Astrocyte (in vitro differentiated cells and primary cell): ENCODE measurements at regions not wholly inside any gene's neighbourhood (a gene's known extent, or its start where the extent isn't known, plus 50 kb on each side); places are given as distances from the start of the nearest gene placed in this dataset.

Experiments
- DNase-seq: peaks from one replicate; pipeline ENCODE4 v3.0.0-alpha.2; 2010; ENCODE audit warnings: low read depth
- FAIRE-seq: peaks from 2 replicates; lab custom pipeline; 2011; peaks lifted over from hg19 to GRCh38; lab: Jason Lieb, UNC
- H2AFZ ChIP-seq: 2 replicates; pipeline ENCODE4 v1.6.0; 2012; ENCODE audit warnings: low read depth, low read length, inconsistent platforms
- H3K27ac ChIP-seq: 2 replicates; pipeline ENCODE4 v1.5.1; 2011; ENCODE audit warnings: low read depth, low read length, inconsistent platforms
- H3K27me3 ChIP-seq: 2 replicates; pipeline ENCODE4 v1.6.0; 2011; ENCODE audit warnings: low read length, inconsistent platforms; ENCODE audit not compliant: insufficient read depth
- H3K36me3 ChIP-seq: 2 replicates; pipeline ENCODE4 v1.5.1; 2011; ENCODE audit warnings: low read length, inconsistent platforms; ENCODE audit not compliant: insufficient read depth
- H3K4me1 ChIP-seq: 2 replicates; pipeline ENCODE4 v1.5.1; 2011; ENCODE audit warnings: low read length, inconsistent platforms; ENCODE audit not compliant: insufficient read depth
- H3K4me2 ChIP-seq: 2 replicates; pipeline ENCODE4 v1.6.0; 2012; ENCODE audit warnings: low read length, inconsistent platforms
- H3K4me3 ChIP-seq: 2 replicates; pipeline ENCODE4 v1.5.1; 2011; ENCODE audit warnings: low read depth, mild to moderate bottlenecking, low read length, inconsistent platforms; ENCODE audit not compliant: insufficient read depth
- H3K79me2 ChIP-seq: 2 replicates; pipeline ENCODE4 v1.6.0; 2012; ENCODE audit warnings: mild to moderate bottlenecking, low read length, inconsistent platforms; ENCODE audit not compliant: insufficient read depth
- H3K9ac ChIP-seq: 2 replicates; pipeline ENCODE4 v1.6.0; 2012; ENCODE audit warnings: mild to moderate bottlenecking, low read length, inconsistent platforms
- H3K9me3 ChIP-seq: 2 replicates; pipeline ENCODE4 v1.5.1; 2012; ENCODE audit warnings: low read depth, mild to moderate bottlenecking, low read length, inconsistent platforms; ENCODE audit not compliant: insufficient read depth
- H4K20me1 ChIP-seq: 2 replicates; pipeline ENCODE4 v1.6.0; 2012; ENCODE audit warnings: low read length, inconsistent platforms; ENCODE audit not compliant: insufficient read depth
- H3K27ac Mint-ChIP-seq: one replicate; pipeline ENCODE4 v1.8.0; 2021; ENCODE audit warnings: mild to moderate bottlenecking, mixed read lengths; ENCODE audit not compliant: unreplicated experiment
- H3K27me3 Mint-ChIP-seq: one replicate; pipeline ENCODE4 v1.8.0; 2021; ENCODE audit warnings: low read depth, mixed read lengths; ENCODE audit not compliant: unreplicated experiment
- H3K36me3 Mint-ChIP-seq: one replicate; pipeline ENCODE4 v1.8.0; 2021; ENCODE audit warnings: low read depth, mixed read lengths; ENCODE audit not compliant: unreplicated experiment
- H3K4me1 Mint-ChIP-seq: one replicate; pipeline ENCODE4 v1.8.0; 2021; ENCODE audit warnings: low read depth, mixed read lengths; ENCODE audit not compliant: unreplicated experiment
- H3K4me3 Mint-ChIP-seq: one replicate; pipeline ENCODE4 v1.8.0; 2021; ENCODE audit warnings: mild to moderate bottlenecking, moderate library complexity, mixed read lengths; ENCODE audit not compliant: unreplicated experiment
- H3K9me3 Mint-ChIP-seq: one replicate; pipeline ENCODE4 v1.8.0; 2021; ENCODE audit warnings: mild to moderate bottlenecking, mixed read lengths; ENCODE audit not compliant: unreplicated experiment
- EZH2 ChIP-seq: IDR thresholded peaks from 2 replicates; pipeline ENCODE4 v1.6.1; 2012; ENCODE audit warnings: mild to moderate bottlenecking, low read length, inconsistent platforms; ENCODE audit not compliant: insufficient read depth
- TF ChIP-seq, protein P1 (sequence below): IDR thresholded peaks from 2 replicates; pipeline ENCODE4 v1.5.1; 2011; ENCODE audit warnings: low read depth, mild to moderate bottlenecking, inconsistent platforms, low read length, moderate library complexity; ENCODE audit not compliant: insufficient read depth

DNA sequence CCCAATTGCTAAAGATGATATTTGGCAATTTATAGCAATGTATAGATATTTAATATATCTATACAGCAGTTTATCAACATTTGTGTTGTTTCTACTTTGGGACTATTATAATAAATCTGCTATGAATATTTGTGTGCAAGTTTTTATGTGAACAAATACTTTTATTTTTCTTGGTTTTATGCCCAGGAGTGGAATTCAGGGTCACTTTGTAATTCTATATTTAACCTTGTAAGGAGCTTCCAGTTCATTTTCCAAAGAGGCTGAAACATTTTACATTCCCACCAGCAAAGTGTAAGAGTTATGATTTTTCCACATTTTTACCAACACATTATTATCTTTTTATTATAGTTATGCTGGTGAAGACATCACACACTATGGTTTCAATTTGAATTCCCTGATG, 801.3 kb downstream of the PCDH18 start:
- Mint-ChIP-seq H3K27me3 (no peaks in the 10 kb centered on the region), H3K4me1 (peaks cover 7% of the 10 kb centered on the region), H3K36me3 (no peaks in the 10 kb centered on the region), H3K4me3 (no peak overlapping the region), H3K9me3 (no peaks in the 10 kb centered on the region), H3K27ac (no peak overlapping the region)
- Histone ChIP-seq H4K20me1 (no peaks in the 10 kb centered on the region), H3K4me2 (no peak overlapping the region), H3K27ac (no peak overlapping the region), H2AFZ (no peak overlapping the region), H3K79me2 (no peaks in the 10 kb centered on the region), H3K9me3 (no peaks in the 10 kb centered on the region), H3K4me3 (no peak overlapping the region), H3K4me1 (no peaks in the 10 kb centered on the region), H3K27me3 (no peaks in the 10 kb centered on the region), H3K9ac (no peak overlapping the region), H3K36me3 (no peaks in the 10 kb centered on the region)
- no peak for TF ChIP-seq EZH2
- TF ChIP-seq, protein P1, sequence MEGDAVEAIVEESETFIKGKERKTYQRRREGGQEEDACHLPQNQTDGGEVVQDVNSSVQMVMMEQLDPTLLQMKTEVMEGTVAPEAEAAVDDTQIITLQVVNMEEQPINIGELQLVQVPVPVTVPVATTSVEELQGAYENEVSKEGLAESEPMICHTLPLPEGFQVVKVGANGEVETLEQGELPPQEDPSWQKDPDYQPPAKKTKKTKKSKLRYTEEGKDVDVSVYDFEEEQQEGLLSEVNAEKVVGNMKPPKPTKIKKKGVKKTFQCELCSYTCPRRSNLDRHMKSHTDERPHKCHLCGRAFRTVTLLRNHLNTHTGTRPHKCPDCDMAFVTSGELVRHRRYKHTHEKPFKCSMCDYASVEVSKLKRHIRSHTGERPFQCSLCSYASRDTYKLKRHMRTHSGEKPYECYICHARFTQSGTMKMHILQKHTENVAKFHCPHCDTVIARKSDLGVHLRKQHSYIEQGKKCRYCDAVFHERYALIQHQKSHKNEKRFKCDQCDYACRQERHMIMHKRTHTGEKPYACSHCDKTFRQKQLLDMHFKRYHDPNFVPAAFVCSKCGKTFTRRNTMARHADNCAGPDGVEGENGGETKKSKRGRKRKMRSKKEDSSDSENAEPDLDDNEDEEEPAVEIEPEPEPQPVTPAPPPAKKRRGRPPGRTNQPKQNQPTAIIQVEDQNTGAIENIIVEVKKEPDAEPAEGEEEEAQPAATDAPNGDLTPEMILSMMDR: no peak
- no peak for DNase-seq
- no peak for FAIRE-seq

- no peak overlapping the region for H2AFZ ChIP-seq
- no peak overlapping the region for H3K4me2 ChIP-seq
- H3K9me3 ChIP-seq: no peaks in the 10 kb centered on the region
- TF ChIP-seq, protein P1: no peak
- no peak for TF ChIP-seq EZH2
- no peaks in the 10 kb centered on the region for H3K27me3 Mint-ChIP-seq
- no peak overlapping the region for H3K27ac Mint-ChIP-seq
- no peaks in the 10 kb centered on the region for H3K4me1 Mint-ChIP-seq
- no peak for FAIRE-seq
- H4K20me1 ChIP-seq: no peaks in the 10 kb centered on the region
- H3K9me3 Mint-ChIP-seq: no peaks in the 10 kb centered on the region
- H3K27me3 ChIP-seq: no peaks in the 10 kb centered on the region
- no peak overlapping the region for H3K4me3 ChIP-seq
- DNase-seq: peak; percentile 26
- H3K36me3 ChIP-seq: no peaks in the 10 kb centered on the region
- H3K27ac ChIP-seq: no peak overlapping the region
- H3K79me2 ChIP-seq: no peaks in the 10 kb centered on the region
- H3K4me3 Mint-ChIP-seq: no peak overlapping the region
- no peak overlapping the region for H3K9ac ChIP-seq
- no peaks in the 10 kb centered on the region for H3K4me1 ChIP-seq
- H3K36me3 Mint-ChIP-seq: no peaks in the 10 kb centered on the region
These were observed 806.8 kb downstream of the PCDH18 start for GRCh38 chr4:136725286-136726081.

GRCh38 chr4:136713140-136713539, 819.2 kb downstream of the PCDH18 start:
- no peak overlapping the region for H2AFZ ChIP-seq
- FAIRE-seq (no peak), DNase-seq (no peak)
- H3K4me1 Mint-ChIP-seq: peaks cover 1% of the 10 kb centered on the region
- TF ChIP-seq, protein P1: no peak
- no peak for TF ChIP-seq EZH2
- peak overlapping the region; percentile 57 for H3K4me2 ChIP-seq
- no peaks in the 10 kb centered on the region for H3K79me2 ChIP-seq
- H3K9me3 ChIP-seq: no peaks in the 10 kb centered on the region
- no peaks in the 10 kb centered on the region for H3K27me3 ChIP-seq
- H3K4me1 ChIP-seq: peaks cover 4% of the 10 kb centered on the region
- H3K36me3 Mint-ChIP-seq: no peaks in the 10 kb centered on the region
- H3K36me3 ChIP-seq: no peaks in the 10 kb centered on the region
- no peak overlapping the region for H3K27ac ChIP-seq
- no peak overlapping the region for H3K4me3 ChIP-seq
- no peak overlapping the region for H3K27ac Mint-ChIP-seq
- H3K9me3 Mint-ChIP-seq: peaks cover 5% of the 10 kb centered on the region
- H3K9ac ChIP-seq: no peak overlapping the region
- H3K27me3 Mint-ChIP-seq: no peaks in the 10 kb centered on the region
- H3K4me3 Mint-ChIP-seq: no peak overlapping the region
- no peaks in the 10 kb centered on the region for H4K20me1 ChIP-seq
